ENCODE measurements at regions not wholly inside any gene's neighbourhood (a gene's known extent, or its start where the extent isn't known, plus 50 kb on each side); places are given as distances from the start of the nearest gene placed in this dataset.
"Not testable (repeated sequence)": the region's sequence is repeated elsewhere in the genome, so short reads cannot be mapped to it uniquely, and the experiment has no call there.

- H3K9me3 ChIP-seq; H3K27ac ChIP-seq; H3K4me1 ChIP-seq; H3K4me3 ChIP-seq; DNase-seq; H3K36me3 ChIP-seq; H3K27me3 ChIP-seq (replicated peaks in 1 of 7); intact Hi-C loops (cut with DNase I; ENCODE audit: low total_unique reads): not testable (repeated sequence)
- WGBS, 5 donors: 81 to 86% (median 83%) methylated on average over 4 to 6 of the region's 6 CpGs
These were observed 80.3 kb downstream of the ANXA5 start for GRCh38 chr4:121616449-121616848.

DNA sequence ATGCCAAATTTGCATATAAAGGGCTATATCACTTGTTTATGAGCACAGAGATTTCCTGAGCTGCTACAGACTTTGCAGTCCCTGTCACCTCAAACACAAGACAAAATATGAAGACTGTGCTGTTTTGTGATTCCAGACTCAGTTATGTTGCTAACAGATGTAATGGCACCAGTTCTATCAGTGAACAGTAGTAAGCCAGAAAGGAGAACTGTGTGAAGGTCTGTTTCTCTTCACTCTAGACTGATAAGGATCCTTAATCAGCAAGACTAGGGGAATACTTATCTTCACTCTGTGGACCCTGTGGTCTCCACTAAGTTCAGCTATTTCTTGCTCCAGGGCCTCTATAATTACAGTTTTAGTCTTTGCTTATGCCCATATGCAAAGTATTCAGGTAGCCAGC, 82.7 kb downstream of the ANXA5 start:
- Histone ChIP-seq H3K36me3 (no peaks in the 10 kb centered on the region), H3K4me1 (no peaks in the 10 kb centered on the region), H3K27ac (no peak overlapping the region), H3K9me3 (no peaks in the 10 kb centered on the region), H3K4me3 (no peak overlapping the region), H3K27me3 (replicated peaks in 1 of 7) (peaks cover 0 to 9% (median 0%) of the 10 kb centered on the region in 7 donors)
- intact Hi-C loops (cut with DNase I; ENCODE audit: low total_unique reads): no loop called here
- no peak for TF ChIP-seq POLR2AphosphoS5 (IDR thresholded peaks at IDR 0.05)
- no peak for TF ChIP-seq POLR2A (IDR thresholded peaks at IDR 0.05)
- TF ChIP-seq, protein P1, sequence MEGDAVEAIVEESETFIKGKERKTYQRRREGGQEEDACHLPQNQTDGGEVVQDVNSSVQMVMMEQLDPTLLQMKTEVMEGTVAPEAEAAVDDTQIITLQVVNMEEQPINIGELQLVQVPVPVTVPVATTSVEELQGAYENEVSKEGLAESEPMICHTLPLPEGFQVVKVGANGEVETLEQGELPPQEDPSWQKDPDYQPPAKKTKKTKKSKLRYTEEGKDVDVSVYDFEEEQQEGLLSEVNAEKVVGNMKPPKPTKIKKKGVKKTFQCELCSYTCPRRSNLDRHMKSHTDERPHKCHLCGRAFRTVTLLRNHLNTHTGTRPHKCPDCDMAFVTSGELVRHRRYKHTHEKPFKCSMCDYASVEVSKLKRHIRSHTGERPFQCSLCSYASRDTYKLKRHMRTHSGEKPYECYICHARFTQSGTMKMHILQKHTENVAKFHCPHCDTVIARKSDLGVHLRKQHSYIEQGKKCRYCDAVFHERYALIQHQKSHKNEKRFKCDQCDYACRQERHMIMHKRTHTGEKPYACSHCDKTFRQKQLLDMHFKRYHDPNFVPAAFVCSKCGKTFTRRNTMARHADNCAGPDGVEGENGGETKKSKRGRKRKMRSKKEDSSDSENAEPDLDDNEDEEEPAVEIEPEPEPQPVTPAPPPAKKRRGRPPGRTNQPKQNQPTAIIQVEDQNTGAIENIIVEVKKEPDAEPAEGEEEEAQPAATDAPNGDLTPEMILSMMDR (IDR thresholded peaks at IDR 0.05 in 8 of 11, conservative IDR thresholded peaks at IDR 0.05 in 3 of 11): no peak
- DNase-seq: no peak

DNA sequence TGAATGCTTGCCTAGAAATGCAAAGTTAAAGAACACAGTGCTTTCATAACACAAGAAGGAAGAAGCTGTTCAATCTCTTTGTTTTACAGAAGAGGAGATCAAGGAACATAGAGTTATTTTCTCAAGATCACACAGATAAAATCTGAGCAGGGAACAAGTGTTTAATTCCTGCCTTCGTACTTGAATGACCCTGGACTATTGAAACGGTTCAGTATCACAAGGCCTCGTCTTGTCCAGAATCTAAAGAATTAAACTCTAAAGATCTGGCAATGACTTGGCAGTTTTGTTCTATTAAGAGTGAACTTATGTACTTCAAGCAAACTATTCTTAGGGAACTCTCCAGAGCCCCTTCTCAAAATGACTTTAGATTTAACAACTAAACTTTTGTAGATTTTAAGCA, 97.7 kb downstream of the ANXA5 start:
- H3K4me1 ChIP-seq: no peaks in the 10 kb centered on the region
- no peak overlapping the region for H3K27ac ChIP-seq
- TF ChIP-seq, protein P1 (IDR thresholded peaks at IDR 0.05 in 8 of 11, conservative IDR thresholded peaks at IDR 0.05 in 3 of 11): no peak
- TF ChIP-seq POLR2AphosphoS5 (IDR thresholded peaks at IDR 0.05) (no peak), POLR2A (IDR thresholded peaks at IDR 0.05) (no peak)
- H3K9me3 ChIP-seq: no peaks in the 10 kb centered on the region
- no peaks in the 10 kb centered on the region for H3K27me3 ChIP-seq (replicated peaks in 1 of 7)
- H3K4me3 ChIP-seq: no peak overlapping the region
- intact Hi-C loops (cut with DNase I; ENCODE audit: low total_unique reads): no loop called here
- DNase-seq: no peak
- H3K36me3 ChIP-seq: no peaks in the 10 kb centered on the region
- 7 to 26% (median 14%) methylated on average over 3 of the region's 3 CpGs for WGBS, 5 donors

GRCh38 chr4:121597346-121597934, 99.3 kb downstream of the ANXA5 start:
- Histone ChIP-seq H3K27me3 (replicated peaks in 1 of 7) (no peaks in the 10 kb centered on the region), H3K4me3 (no peak overlapping the region), H3K36me3 (no peaks in the 10 kb centered on the region), H3K4me1 (no peaks in the 10 kb centered on the region), H3K9me3 (peaks cover 0 to 2% (median 0%) of the 10 kb centered on the region in 8 donors), H3K27ac (no peak overlapping the region)
- intact Hi-C loops (cut with DNase I; ENCODE audit: low total_unique reads): no loop called here
- WGBS, 5 donors: 64 to 84% (median 72%) methylated on average over 2 of the region's 2 CpGs
- DNase-seq: no peak
- no peak for TF ChIP-seq POLR2AphosphoS5 (IDR thresholded peaks at IDR 0.05)

- peaks cover 0 to 8% (median 0%) of the 10 kb centered on the region in 8 donors for H3K9me3 ChIP-seq
- H3K4me3 ChIP-seq: no peak overlapping the region
- H3K27ac ChIP-seq: no peak overlapping the region
- no peaks in the 10 kb centered on the region for H3K4me1 ChIP-seq
- TF ChIP-seq, protein P1 (IDR thresholded peaks at IDR 0.05 in 8 of 11, conservative IDR thresholded peaks at IDR 0.05 in 3 of 11): no peak
- TF ChIP-seq POLR2AphosphoS5 (IDR thresholded peaks at IDR 0.05): no peak
- TF ChIP-seq POLR2A (IDR thresholded peaks at IDR 0.05): no peak
- H3K27me3 ChIP-seq (replicated peaks in 1 of 7): no peaks in the 10 kb centered on the region
- intact Hi-C loops (cut with DNase I; ENCODE audit: low total_unique reads): no loop called here
- no peak for DNase-seq
- H3K36me3 ChIP-seq: no peaks in the 10 kb centered on the region
- 74 to 88% (median 77%) methylated on average over 3 of the region's 3 CpGs for WGBS, 5 donors
These were observed 101.8 kb downstream of the ANXA5 start for GRCh38 chr4:121594796-121595526.
